ENCODE measurements at regions not wholly inside any gene's neighbourhood (a gene's known extent, or its start where the extent isn't known, plus 50 kb on each side); places are given as distances from the start of the nearest gene placed in this dataset.

GRCh38 chr17:53996131-53996530 lies 173.4 kb downstream of the KIF2B start:
- TF ChIP-seq CTCF (IDR thresholded peaks at IDR 0.05): no peak
- TF ChIP-seq EP300 (IDR thresholded peaks at IDR 0.05): no peak
- TF ChIP-seq POLR2A (IDR thresholded peaks at IDR 0.05): no peak
